ENCODE measurements at regions not wholly inside any gene's neighbourhood (a gene's known extent, or its start where the extent isn't known, plus 50 kb on each side); places are given as distances from the start of the nearest gene placed in this dataset.

DNA sequence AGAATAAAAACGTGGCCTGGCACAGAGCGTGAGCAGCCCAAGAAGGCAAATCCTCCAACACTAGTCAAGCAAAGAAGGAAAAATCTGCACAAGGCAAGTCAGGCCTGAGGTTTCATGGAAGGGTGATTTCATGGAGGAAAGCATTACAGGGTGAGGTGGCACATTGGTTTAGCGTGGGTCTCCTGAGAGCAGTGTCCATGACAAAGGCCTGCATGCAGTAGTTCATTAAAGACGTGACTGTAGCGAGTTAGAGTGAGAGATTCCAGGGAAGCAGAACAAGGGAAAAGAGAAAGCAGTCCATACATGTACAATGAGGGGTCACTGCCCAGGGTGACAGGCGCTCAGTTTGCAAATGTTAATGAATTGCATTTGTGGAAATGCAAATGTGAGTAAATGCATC, 285.0 kb upstream of the ERCC4 start:
- H3K79me2 ChIP-seq (ENCODE audit: insufficient read depth, low read length): no peaks in the 10 kb centered on the region
- H3K36me3 ChIP-seq (replicated peaks in 1 of 2; ENCODE audit: control insufficient read depth in 1 of 2, insufficient read depth in 2 of 2, low read length in 2 of 2): no peaks in the 10 kb centered on the region
- in situ Hi-C loops (cut with HindIII; ENCODE audit: extremely low pct_ligation_motif_present, low pct_unique_long_range_greater_than_20kb): no loop called here
- H4K20me1 ChIP-seq (ENCODE audit: insufficient read depth, low read length): no peaks in the 10 kb centered on the region
- H3K4me3 ChIP-seq (replicated peaks in 1 of 3; ENCODE audit: insufficient read depth in 1 of 3, low read depth in 2 of 3, low read length in 3 of 3): no peak overlapping the region
- no peak for ATAC-seq
- 36% methylated on average over 6 of the region's 6 CpGs for WGBS (ENCODE audit: low lambda C conversion rate)
- H3K27ac ChIP-seq (ENCODE audit: extremely low read length, insufficient read depth, low read length): no peak overlapping the region
- no peak overlapping the region for H3K9ac ChIP-seq (ENCODE audit: insufficient read depth, low read depth, low read length)
- no peak for FAIRE-seq
- H3K4me2 ChIP-seq (ENCODE audit: low read depth, low read length): no peak overlapping the region
- no peaks in the 10 kb centered on the region for H3K4me1 ChIP-seq (ENCODE audit: insufficient read depth, low read length)
- ChIA-PET POLR2A (no interaction called here), CTCF (ENCODE audit: low intra/inter-chr PET ratio, low total read pairs) (no interaction called here)
- no TSS peak for BruUV-seq (replicated peaks)
- DNase-seq (ENCODE audit: low spot score): no peak
- intact Hi-C loops (cut with micrococcal nuclease; ENCODE audit: unreplicated experiment): no loop called here
- no peaks in the 10 kb centered on the region for H3K9me3 ChIP-seq (ENCODE audit: low read length)
- no peak overlapping the region for H2AFZ ChIP-seq (ENCODE audit: low read length)
- H3K27me3 ChIP-seq (ENCODE audit: control insufficient read depth in 1 of 2, insufficient read depth in 2 of 2, low read length in 2 of 2): no peaks in the 10 kb centered on the region; a peak in 1 of 5 replicates
- TF ChIP-seq ETV5 (CRISPR knock-in tag; IDR thresholded peaks at IDR 0.05; ENCODE audit: borderline replicate concordance) (no peak), KDM3A (CRISPR knock-in tag; IDR thresholded peaks at IDR 0.05; ENCODE audit: low read depth) (no peak), MXD4 (CRISPR knock-in tag; IDR thresholded peaks at IDR 0.05) (no peak), RXRA (CRISPR knock-in tag; IDR thresholded peaks at IDR 0.05) (no peak), IKZF4 (CRISPR knock-in tag; IDR thresholded peaks at IDR 0.05; ENCODE audit: borderline replicate concordance, low read depth, not compliant biosample characterization) (no peak), CREB1 (IDR thresholded peaks at IDR 0.05) (no peak), CREB1 (CRISPR knock-in tag; IDR thresholded peaks at IDR 0.05) (no peak), ELF3 (CRISPR knock-in tag; IDR thresholded peaks at IDR 0.05) (no peak), ZNF333 (CRISPR knock-in tag; IDR thresholded peaks at IDR 0.05; ENCODE audit: borderline replicate concordance) (no peak), ZNF382 (CRISPR knock-in tag; IDR thresholded peaks at IDR 0.05; ENCODE audit: borderline replicate concordance) (no peak), EZH2 (conservative IDR thresholded peaks at IDR 0.05; ENCODE audit: low read depth, low read length) (no peak), PHB2 (IDR thresholded peaks at IDR 0.05; ENCODE audit: partially characterized antibody) (no peak)
- TF ChIP-seq, protein P1, sequence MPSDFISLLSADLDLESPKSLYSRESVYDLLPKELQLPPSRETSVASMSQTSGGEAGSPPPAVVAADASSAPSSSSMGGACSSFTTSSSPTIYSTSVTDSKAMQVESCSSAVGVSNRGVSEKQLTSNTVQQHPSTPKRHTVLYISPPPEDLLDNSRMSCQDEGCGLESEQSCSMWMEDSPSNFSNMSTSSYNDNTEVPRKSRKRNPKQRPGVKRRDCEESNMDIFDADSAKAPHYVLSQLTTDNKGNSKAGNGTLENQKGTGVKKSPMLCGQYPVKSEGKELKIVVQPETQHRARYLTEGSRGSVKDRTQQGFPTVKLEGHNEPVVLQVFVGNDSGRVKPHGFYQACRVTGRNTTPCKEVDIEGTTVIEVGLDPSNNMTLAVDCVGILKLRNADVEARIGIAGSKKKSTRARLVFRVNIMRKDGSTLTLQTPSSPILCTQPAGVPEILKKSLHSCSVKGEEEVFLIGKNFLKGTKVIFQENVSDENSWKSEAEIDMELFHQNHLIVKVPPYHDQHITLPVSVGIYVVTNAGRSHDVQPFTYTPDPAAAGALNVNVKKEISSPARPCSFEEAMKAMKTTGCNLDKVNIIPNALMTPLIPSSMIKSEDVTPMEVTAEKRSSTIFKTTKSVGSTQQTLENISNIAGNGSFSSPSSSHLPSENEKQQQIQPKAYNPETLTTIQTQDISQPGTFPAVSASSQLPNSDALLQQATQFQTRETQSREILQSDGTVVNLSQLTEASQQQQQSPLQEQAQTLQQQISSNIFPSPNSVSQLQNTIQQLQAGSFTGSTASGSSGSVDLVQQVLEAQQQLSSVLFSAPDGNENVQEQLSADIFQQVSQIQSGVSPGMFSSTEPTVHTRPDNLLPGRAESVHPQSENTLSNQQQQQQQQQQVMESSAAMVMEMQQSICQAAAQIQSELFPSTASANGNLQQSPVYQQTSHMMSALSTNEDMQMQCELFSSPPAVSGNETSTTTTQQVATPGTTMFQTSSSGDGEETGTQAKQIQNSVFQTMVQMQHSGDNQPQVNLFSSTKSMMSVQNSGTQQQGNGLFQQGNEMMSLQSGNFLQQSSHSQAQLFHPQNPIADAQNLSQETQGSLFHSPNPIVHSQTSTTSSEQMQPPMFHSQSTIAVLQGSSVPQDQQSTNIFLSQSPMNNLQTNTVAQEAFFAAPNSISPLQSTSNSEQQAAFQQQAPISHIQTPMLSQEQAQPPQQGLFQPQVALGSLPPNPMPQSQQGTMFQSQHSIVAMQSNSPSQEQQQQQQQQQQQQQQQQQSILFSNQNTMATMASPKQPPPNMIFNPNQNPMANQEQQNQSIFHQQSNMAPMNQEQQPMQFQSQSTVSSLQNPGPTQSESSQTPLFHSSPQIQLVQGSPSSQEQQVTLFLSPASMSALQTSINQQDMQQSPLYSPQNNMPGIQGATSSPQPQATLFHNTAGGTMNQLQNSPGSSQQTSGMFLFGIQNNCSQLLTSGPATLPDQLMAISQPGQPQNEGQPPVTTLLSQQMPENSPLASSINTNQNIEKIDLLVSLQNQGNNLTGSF (CRISPR knock-in tag; IDR thresholded peaks at IDR 0.05): no peak
- TF ChIP-seq, protein P2, sequence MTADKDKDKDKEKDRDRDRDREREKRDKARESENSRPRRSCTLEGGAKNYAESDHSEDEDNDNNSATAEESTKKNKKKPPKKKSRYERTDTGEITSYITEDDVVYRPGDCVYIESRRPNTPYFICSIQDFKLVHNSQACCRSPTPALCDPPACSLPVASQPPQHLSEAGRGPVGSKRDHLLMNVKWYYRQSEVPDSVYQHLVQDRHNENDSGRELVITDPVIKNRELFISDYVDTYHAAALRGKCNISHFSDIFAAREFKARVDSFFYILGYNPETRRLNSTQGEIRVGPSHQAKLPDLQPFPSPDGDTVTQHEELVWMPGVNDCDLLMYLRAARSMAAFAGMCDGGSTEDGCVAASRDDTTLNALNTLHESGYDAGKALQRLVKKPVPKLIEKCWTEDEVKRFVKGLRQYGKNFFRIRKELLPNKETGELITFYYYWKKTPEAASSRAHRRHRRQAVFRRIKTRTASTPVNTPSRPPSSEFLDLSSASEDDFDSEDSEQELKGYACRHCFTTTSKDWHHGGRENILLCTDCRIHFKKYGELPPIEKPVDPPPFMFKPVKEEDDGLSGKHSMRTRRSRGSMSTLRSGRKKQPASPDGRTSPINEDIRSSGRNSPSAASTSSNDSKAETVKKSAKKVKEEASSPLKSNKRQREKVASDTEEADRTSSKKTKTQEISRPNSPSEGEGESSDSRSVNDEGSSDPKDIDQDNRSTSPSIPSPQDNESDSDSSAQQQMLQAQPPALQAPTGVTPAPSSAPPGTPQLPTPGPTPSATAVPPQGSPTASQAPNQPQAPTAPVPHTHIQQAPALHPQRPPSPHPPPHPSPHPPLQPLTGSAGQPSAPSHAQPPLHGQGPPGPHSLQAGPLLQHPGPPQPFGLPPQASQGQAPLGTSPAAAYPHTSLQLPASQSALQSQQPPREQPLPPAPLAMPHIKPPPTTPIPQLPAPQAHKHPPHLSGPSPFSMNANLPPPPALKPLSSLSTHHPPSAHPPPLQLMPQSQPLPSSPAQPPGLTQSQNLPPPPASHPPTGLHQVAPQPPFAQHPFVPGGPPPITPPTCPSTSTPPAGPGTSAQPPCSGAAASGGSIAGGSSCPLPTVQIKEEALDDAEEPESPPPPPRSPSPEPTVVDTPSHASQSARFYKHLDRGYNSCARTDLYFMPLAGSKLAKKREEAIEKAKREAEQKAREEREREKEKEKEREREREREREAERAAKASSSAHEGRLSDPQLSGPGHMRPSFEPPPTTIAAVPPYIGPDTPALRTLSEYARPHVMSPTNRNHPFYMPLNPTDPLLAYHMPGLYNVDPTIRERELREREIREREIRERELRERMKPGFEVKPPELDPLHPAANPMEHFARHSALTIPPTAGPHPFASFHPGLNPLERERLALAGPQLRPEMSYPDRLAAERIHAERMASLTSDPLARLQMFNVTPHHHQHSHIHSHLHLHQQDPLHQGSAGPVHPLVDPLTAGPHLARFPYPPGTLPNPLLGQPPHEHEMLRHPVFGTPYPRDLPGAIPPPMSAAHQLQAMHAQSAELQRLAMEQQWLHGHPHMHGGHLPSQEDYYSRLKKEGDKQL (CRISPR knock-in tag; IDR thresholded peaks at IDR 0.05; ENCODE audit: low read depth): no peak
